Omental fat pad (tissue), 3 donors: ENCODE measurements at regions not wholly inside any gene's neighbourhood (a gene's known extent, or its start where the extent isn't known, plus 50 kb on each side); places are given as distances from the start of the nearest gene placed in this dataset.

Source experiments
- ATAC-seq: fragments of 150-250 bp; one replicate; pipeline ENCODE4 v1.9.1; 2016; ENCODE audit warnings: mild to moderate bottlenecking, moderate library complexity; ENCODE audit not compliant: low FRiP score
- DNase-seq: peaks from one replicate; pipeline ENCODE4 v3.0.0-alpha.2; 2019; ENCODE audit warnings: low spot score
- TF ChIP-seq, protein P1 (sequence below), 3 donors: fragments of 450-650 bp; IDR thresholded peaks; one replicate each; pipeline ENCODE4 v1.5.1; 2016 to 2017; ENCODE audit warnings: antibody characterized with exemption in 3 of 3, mild to moderate bottlenecking in 3 of 3, moderate library complexity in 2 of 3

DNA sequence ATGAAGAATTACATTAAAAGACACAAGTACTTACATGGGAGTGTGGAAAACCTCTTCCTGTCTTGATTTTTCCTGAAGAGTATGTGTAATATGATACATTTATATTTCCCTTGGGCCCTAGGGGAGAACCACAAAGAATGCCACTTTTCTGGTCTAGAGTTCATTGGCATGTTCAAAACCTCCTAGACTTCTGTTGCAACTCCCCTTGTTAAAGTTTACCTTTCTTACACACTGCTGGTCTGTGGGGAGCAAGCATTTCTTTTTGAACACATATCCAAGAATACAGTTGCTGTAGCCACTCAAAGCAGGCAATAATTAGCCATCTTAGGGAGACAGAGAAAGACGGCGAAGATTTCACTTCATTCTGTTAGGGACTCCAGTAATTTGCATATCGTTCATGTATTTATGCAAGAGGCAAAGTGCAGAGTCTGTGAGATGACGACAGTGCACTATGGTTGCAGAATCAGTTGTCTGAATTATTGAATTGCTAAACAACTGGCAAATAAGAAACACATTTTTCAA, 103.5 kb downstream of the NOL4 start:
- ATAC-seq: no peak
- no peak for DNase-seq
- TF ChIP-seq, protein P1, sequence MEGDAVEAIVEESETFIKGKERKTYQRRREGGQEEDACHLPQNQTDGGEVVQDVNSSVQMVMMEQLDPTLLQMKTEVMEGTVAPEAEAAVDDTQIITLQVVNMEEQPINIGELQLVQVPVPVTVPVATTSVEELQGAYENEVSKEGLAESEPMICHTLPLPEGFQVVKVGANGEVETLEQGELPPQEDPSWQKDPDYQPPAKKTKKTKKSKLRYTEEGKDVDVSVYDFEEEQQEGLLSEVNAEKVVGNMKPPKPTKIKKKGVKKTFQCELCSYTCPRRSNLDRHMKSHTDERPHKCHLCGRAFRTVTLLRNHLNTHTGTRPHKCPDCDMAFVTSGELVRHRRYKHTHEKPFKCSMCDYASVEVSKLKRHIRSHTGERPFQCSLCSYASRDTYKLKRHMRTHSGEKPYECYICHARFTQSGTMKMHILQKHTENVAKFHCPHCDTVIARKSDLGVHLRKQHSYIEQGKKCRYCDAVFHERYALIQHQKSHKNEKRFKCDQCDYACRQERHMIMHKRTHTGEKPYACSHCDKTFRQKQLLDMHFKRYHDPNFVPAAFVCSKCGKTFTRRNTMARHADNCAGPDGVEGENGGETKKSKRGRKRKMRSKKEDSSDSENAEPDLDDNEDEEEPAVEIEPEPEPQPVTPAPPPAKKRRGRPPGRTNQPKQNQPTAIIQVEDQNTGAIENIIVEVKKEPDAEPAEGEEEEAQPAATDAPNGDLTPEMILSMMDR (IDR thresholded peaks at IDR 0.05): no peak

DNA sequence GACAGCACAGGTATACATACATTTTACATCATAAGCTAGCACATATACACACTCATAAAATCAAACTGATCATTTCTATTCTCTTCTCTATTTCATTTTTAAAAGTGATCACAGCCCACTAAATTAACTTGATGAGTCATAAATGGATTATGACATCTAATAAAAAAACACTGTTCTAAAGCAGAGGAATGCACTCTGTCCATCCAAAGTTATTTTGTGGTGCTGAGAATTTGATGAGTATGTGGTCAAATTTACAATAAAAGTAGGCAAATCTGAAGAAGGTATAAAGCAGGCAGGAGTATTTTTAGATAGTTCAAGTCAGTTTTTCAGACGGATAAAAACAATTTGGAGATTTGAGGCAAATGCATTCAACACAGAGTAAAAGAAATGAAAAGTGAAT, 104.4 kb downstream of the NOL4 start:
- DNase-seq (no peak), ATAC-seq (no peak)
- TF ChIP-seq, protein P1 (IDR thresholded peaks at IDR 0.05): no peak

DNA sequence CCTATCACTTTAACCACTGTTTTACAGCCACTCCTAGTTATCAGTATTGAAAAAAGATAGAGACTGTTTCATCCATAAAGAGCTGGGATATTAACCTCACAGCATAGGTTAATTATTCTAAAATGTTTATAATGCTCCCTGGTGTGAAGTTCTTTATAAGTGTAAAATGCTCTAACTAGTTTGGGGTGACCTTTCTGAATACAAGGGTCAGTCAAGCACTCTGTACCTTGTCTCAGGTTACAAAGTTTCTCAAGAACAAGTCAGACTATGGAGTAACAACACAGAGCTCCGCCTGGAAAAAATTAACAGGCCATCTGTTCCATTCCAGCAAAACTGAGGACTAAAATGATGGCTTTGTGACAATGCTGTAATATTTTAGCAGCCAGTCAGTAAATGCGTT, 107.4 kb downstream of the NOL4 start:
- DNase-seq: no peak
- TF ChIP-seq, protein P1 (IDR thresholded peaks at IDR 0.05): no peak
- ATAC-seq: no peak

DNA sequence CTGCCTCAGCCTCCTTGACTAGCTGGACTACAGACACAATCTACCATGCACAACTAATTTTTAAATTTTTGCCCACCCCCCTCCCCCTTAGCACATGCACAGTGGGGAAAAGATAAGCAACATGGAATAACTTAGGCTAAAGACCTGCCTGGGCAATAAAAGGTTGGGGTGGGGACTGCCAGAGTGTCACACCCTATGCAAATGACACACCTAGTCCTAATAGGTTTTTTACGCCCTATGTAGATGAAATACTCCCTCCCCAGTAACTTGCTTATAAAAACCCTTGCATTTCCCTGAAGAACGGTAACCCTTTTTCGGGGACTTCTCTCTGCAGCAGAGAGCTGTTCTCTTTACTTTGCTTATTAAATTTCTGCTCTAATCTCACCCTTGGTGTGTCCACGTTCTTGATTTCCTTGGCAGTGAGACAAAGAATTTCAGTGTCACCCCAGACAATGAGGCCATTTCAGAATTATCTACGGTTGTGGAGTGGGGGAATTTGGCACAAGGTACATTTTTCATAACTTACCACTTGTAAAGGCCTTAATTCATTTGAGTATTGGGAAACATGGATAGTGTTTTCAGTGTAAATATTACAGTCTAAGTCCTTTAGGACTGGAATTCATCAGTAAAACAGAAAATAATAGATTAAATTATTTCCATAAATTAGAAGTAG, 109.2 kb downstream of the NOL4 start:
- TF ChIP-seq, protein P1 (IDR thresholded peaks at IDR 0.05): no peak
- ATAC-seq (no peak), DNase-seq (no peak)

DNA sequence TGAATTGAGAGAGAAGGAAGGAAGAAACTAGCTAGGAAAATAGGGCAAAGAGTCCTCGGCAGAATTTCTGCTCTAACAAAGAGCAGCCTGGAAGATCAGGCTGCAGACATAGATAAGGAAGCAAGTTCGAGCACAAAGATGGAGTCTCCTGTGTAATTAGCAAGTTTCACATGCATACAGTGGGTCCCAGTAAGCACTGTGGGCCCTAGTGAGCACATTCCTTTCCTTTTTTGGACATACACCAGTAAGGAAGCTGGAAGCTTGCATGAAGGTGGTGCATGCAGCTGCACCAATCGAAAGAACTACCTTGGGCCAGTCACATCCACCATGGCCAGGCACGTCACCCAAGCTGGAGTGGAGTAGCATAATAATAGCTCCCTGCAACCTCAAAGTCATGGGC, 109.7 kb downstream of the NOL4 start:
- DNase-seq (no peak), ATAC-seq (no peak)
- TF ChIP-seq, protein P1 (IDR thresholded peaks at IDR 0.05): no peak

DNA sequence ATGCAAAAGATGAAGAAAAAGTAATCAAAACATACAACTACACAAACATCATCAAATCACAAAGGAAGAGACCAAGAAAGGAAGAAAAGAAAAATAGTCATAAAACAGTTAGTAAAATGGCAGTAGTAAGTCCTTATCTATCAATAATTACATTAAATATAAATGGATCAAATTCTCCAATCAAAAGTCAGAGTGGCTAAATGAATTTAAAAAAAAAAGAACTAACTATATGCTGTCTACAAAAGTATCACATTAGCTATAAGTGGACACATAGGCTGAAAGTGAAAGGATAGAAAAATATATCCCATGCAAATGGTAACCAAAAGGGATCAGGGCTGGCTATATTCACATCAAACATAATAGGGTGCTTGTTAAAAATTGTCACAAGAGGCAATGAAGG, 116.5 kb downstream of the NOL4 start:
- TF ChIP-seq, protein P1 (IDR thresholded peaks at IDR 0.05): no peak
- no peak for ATAC-seq

DNA sequence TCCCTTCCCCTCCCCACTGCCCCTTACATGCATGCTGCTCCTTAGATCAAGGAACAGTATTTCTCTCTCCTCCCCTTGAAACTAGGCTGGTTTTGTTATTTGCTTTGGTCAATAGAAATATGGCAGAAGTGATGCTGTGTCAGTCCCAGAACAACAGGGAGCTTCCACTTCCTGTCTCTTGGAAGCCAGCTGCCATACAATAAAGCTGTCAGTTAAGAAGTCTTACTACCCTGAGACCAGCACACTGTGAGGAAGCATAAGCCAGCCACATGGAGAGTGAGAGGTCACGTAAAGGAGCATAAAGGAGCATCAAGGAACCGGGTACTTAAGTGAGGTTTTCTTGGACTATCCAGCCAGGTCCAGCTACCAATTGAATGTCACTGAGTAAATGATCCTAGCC, 126.6 kb downstream of the NOL4 start:
- DNase-seq (no peak), ATAC-seq (no peak)
- TF ChIP-seq, protein P1 (IDR thresholded peaks at IDR 0.05): no peak

More for the DNA sequence above, 116.5 kb downstream of the NOL4 start:
- DNase-seq: no peak
